Endothelial cell (in vitro differentiated cells): ENCODE measurements at regions not wholly inside any gene's neighbourhood (a gene's known extent, or its start where the extent isn't known, plus 50 kb on each side); places are given as distances from the start of the nearest gene placed in this dataset.

Experiments
- DNase-seq: peaks from one replicate; pipeline ENCODE4 v3.0.0; 2021; ENCODE audit warnings: low spot score
- H3K27ac Mint-ChIP-seq: one replicate; pipeline ENCODE4 v1.8.0; 2021; ENCODE audit warnings: mixed read lengths, inconsistent platforms; ENCODE audit not compliant: unreplicated experiment
- H3K27me3 Mint-ChIP-seq: one replicate; pipeline ENCODE4 v1.8.0; 2021; ENCODE audit warnings: mild to moderate bottlenecking, moderate library complexity, mixed read lengths, inconsistent platforms; ENCODE audit not compliant: unreplicated experiment
- H3K36me3 Mint-ChIP-seq: one replicate; pipeline ENCODE4 v1.8.0; 2021; ENCODE audit warnings: mild to moderate bottlenecking, low read depth, mixed read lengths, inconsistent platforms; ENCODE audit not compliant: unreplicated experiment
- H3K4me1 Mint-ChIP-seq: one replicate; pipeline ENCODE4 v1.8.0; 2021; ENCODE audit warnings: mild to moderate bottlenecking, mixed read lengths, inconsistent platforms; ENCODE audit not compliant: unreplicated experiment
- H3K4me3 Mint-ChIP-seq: one replicate; pipeline ENCODE4 v1.8.0; 2021; ENCODE audit warnings: mild to moderate bottlenecking, mixed read lengths, inconsistent platforms; ENCODE audit not compliant: unreplicated experiment
- H3K9me3 Mint-ChIP-seq: one replicate; pipeline ENCODE4 v1.8.0; 2021; ENCODE audit warnings: mixed read lengths, inconsistent platforms; ENCODE audit not compliant: unreplicated experiment
- TF ChIP-seq, protein P1 (sequence below): fragments of 200-600 bp; sonication (generic); IDR thresholded peaks from one replicate; pipeline ENCODE4 v1.5.0; 2021; ENCODE audit warnings: antibody characterized with exemption; ENCODE audit not compliant: unreplicated experiment

DNA sequence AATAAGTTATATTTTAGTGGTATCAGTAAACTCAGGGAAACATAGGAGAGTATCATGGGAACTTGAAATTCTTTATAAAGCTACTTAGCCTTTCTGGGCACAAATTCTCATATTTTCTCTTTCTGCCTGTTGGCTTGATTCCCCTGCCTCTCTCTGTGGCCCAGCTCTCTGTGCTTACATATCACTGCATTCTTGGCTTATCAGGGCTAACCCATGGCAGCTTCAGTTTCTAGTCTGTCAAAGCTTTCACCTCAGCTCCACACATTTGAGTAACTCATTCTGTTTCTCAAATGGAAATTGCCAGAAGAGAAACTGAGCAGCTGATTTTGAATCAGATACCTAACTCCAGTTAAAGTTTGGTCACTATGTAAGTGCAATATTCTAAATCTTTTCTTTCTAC lies 713.1 kb downstream of the DNAJB9 start:
- Mint-ChIP-seq H3K27ac (no peak overlapping the region), H3K36me3 (no peaks in the 10 kb centered on the region), H3K4me1 (no peaks in the 10 kb centered on the region), H3K27me3 (no peaks in the 10 kb centered on the region), H3K9me3 (no peaks in the 10 kb centered on the region), H3K4me3 (no peak overlapping the region)
- DNase-seq = no peak
- TF ChIP-seq, protein P1, sequence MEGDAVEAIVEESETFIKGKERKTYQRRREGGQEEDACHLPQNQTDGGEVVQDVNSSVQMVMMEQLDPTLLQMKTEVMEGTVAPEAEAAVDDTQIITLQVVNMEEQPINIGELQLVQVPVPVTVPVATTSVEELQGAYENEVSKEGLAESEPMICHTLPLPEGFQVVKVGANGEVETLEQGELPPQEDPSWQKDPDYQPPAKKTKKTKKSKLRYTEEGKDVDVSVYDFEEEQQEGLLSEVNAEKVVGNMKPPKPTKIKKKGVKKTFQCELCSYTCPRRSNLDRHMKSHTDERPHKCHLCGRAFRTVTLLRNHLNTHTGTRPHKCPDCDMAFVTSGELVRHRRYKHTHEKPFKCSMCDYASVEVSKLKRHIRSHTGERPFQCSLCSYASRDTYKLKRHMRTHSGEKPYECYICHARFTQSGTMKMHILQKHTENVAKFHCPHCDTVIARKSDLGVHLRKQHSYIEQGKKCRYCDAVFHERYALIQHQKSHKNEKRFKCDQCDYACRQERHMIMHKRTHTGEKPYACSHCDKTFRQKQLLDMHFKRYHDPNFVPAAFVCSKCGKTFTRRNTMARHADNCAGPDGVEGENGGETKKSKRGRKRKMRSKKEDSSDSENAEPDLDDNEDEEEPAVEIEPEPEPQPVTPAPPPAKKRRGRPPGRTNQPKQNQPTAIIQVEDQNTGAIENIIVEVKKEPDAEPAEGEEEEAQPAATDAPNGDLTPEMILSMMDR = no peak

DNA sequence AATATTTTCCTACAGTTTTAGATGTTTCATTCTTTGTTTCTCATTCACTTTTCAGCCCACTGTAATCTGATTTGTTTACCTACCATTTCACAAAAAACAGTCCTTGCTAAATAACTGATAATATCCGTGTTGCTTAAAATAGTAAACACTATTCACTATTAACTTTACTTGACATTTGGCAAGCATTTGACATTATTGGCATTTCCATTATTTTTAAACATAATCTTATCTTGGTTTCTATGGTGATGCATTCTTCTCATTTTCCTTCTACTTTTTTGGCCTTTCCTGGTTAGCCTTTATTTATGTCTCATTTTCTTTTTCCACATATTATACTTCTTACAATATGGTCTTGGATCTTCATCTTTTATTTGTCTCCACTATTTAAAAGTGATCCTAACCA lies 715.3 kb downstream of the DNAJB9 start:
- no peaks in the 10 kb centered on the region for H3K36me3 Mint-ChIP-seq
- H3K27me3 Mint-ChIP-seq = no peaks in the 10 kb centered on the region
- H3K4me1 Mint-ChIP-seq = no peaks in the 10 kb centered on the region
- no peak overlapping the region for H3K27ac Mint-ChIP-seq
- no peak for DNase-seq
- no peaks in the 10 kb centered on the region for H3K9me3 Mint-ChIP-seq
- H3K4me3 Mint-ChIP-seq = no peak overlapping the region
- TF ChIP-seq, protein P1 = no peak

DNA sequence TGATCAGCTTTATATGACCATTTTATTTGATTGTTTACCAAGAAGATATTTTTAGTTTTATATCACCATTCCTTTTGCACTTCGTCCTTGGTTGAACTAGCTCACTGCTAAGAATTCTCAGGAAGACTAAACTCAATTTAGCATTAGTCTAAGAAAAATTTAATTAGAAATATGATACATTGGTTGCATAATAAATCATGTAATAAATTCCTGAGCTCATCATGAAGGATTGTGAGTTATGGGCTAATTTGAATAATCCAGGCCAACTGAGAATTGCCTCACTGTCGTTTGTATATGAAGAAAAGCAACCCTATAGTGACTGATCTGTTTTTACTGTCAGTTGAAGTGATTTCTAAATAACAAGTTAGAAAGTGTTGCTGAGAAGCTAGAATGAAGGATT lies 725.5 kb downstream of the DNAJB9 start:
- TF ChIP-seq, protein P1 = no peak
- DNase-seq = no peak
- Mint-ChIP-seq H3K36me3 (no peaks in the 10 kb centered on the region), H3K4me1 (no peaks in the 10 kb centered on the region), H3K27me3 (no peaks in the 10 kb centered on the region), H3K9me3 (no peaks in the 10 kb centered on the region), H3K27ac (no peak overlapping the region), H3K4me3 (no peak overlapping the region)

DNA sequence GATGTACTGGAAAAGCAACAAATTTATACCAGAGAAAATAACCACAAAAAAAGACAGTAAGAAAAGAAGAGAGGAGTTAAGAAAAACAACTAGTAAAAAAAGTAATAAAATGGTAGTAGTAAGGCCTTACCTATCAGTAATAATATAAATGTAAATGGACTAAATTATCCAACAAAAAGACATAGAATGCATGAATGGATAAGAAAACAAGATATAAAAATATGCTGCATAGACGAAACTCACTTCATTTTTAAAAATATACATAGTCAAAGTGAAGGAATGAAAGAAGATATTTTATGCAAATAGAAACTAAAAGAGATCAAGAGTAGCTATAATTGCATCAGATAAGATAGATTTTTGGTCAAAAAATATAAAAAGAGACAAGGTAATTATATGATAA lies 739.1 kb downstream of the DNAJB9 start:
- TF ChIP-seq, protein P1 = no peak
- Mint-ChIP-seq H3K27me3 (peaks cover 3% of the 10 kb centered on the region), H3K4me3 (no peak overlapping the region), H3K9me3 (no peaks in the 10 kb centered on the region), H3K36me3 (no peaks in the 10 kb centered on the region), H3K27ac (no peak overlapping the region), H3K4me1 (no peaks in the 10 kb centered on the region)
- no peak for DNase-seq

DNA sequence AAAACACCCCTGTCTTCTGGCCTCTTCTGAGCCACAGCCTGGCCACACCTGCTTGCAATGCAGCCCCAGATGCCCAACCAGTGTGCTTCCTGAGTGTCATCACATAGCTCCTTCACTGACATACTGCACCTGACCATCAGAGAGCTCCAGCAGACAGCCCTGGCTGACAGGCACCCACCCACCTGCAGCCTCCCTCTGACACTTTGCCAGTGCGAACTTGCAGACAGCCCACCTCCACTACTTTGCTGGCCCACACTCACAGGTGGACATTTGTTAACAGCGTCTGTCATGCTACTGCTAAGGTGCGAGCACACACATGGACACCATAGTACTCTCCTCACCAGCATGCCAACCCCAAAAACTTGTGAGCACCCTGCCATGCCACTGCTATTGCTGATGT lies 740.1 kb downstream of the DNAJB9 start:
- TF ChIP-seq, protein P1 = no peak
- no peak for DNase-seq
- peaks cover 3% of the 10 kb centered on the region for H3K27me3 Mint-ChIP-seq
- H3K9me3 Mint-ChIP-seq = no peaks in the 10 kb centered on the region
- H3K4me1 Mint-ChIP-seq = no peaks in the 10 kb centered on the region
- H3K36me3 Mint-ChIP-seq = no peaks in the 10 kb centered on the region
- H3K27ac Mint-ChIP-seq = no peak overlapping the region
- H3K4me3 Mint-ChIP-seq = no peak overlapping the region
